Choroid plexus epithelial cell (primary cell): ENCODE measurements at regions not wholly inside any gene's neighbourhood (a gene's known extent, or its start where the extent isn't known, plus 50 kb on each side); places are given as distances from the start of the nearest gene placed in this dataset.

Experiments used
- DNase-seq: peaks from one replicate; pipeline ENCODE4 v3.0.0-alpha.2; 2010; ENCODE audit warnings: low read depth
- H3K4me3 ChIP-seq: 2 replicates; pipeline ENCODE4 v1.5.1; 2011; ENCODE audit warnings: low read depth, mild to moderate bottlenecking, control low read depth, low read length, moderate library complexity
- CTCF ChIP-seq: conservative IDR thresholded peaks from 2 replicates; pipeline ENCODE4 v1.5.1; 2011; ENCODE audit warnings: low read depth, mild to moderate bottlenecking, control low read depth, inconsistent platforms, low read length, moderate library complexity

DNA sequence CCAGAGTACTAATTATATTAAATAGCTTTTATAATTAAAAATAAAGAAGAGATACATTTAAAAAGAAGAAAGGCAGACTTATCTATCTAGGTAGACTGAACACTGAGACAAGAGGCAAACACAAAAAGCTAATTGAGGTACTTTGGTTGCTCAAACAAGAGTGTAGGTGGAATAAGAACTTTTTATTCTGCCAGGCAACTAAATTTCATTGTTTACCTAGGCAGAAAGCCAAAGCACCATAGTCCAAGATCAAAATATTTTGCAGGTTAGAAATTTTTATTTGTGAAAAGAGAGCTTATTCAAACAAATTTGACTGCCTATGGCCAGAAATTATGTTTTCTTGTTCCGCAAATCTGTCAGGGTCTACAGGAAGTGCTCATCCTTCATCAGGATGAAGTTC lies 499.6 kb upstream of the GBE1 start:
- no peak for DNase-seq
- TF ChIP-seq CTCF: no peak
- no peak overlapping the region for H3K4me3 ChIP-seq

- peak; percentile 2 for DNase-seq
- TF ChIP-seq CTCF: no peak
- H3K4me3 ChIP-seq: no peak overlapping the region
Observed at GRCh38 chr3:82259994-82260393, 498.5 kb upstream of the GBE1 start.

GRCh38 chr3:82240322-82240721 lies 478.9 kb upstream of the GBE1 start:
- TF ChIP-seq CTCF: no peak
- no peak overlapping the region for H3K4me3 ChIP-seq
- DNase-seq: no peak

DNA sequence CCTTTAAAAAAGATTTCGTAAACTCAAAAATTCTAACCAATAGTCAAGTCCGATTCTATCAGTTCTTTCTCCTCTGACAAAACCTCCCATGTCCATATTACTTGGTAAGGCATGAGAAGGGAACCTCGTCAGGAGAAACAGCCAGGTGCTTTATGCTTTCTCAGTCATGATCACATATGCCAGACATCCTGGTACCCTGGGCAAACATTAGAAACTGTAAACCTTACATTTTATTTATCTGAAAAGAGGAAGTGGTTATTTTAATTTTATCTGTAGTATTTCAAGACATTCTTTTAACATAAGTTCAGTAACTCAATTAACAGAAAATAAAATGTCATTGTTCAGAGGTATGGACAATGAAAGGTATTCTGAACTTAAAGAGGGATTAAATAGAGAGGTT lies 474.8 kb upstream of the GBE1 start:
- DNase-seq: no peak
- TF ChIP-seq CTCF: no peak
- H3K4me3 ChIP-seq: no peak overlapping the region

- H3K4me3 ChIP-seq: no peak overlapping the region
- no peak for TF ChIP-seq CTCF
- no peak for DNase-seq
Observed at GRCh38 chr3:82229397-82229796, 468.0 kb upstream of the GBE1 start.

DNA sequence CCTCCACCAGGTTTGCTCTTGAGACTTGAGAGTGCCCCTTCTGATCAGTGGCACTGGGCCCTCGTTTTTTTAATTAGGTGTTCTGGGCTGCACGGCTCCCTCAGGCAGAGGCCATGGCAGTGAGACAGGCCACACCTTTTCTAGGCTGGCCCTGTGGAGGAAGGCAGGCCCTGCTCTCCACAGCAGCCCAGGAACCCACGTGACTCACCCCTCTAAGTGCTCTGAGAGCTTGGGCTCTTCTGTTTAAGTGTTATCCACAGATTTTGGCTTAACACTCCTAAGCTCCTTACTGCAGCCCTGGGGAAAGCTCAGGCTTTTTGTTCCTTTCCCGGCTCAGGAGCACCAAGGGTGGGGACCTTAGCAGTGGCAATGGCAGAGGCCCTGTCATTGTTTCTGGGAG lies 463.2 kb upstream of the GBE1 start:
- DNase-seq: no peak
- TF ChIP-seq CTCF: no peak
- H3K4me3 ChIP-seq: no peak overlapping the region

DNA sequence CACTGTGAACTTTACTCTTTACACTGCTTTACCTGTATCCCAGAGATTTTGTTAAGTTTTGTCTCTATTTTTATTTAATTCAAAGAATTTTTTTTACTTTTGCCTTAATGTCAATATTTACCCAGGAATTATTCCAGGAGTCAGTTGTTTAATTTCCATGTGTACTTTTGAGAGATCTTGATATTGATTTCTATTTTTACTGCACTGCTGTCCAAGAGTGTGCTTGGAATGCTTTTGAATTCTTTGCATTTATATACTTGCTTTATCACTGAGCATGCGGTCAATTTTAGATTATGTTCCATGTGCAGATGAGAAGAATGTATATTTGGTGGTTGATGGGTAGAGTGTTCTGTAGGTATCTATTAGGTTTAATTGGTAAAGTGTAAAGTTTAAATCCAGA lies 461.0 kb upstream of the GBE1 start:
- DNase-seq: no peak
- TF ChIP-seq CTCF: no peak
- no peak overlapping the region for H3K4me3 ChIP-seq
